GM12872 (cell line): ENCODE measurements at regions not wholly inside any gene's neighbourhood (a gene's known extent, or its start where the extent isn't known, plus 50 kb on each side); places are given as distances from the start of the nearest gene placed in this dataset.

ENCODE experiments used
- TF ChIP-seq, protein P1 (sequence below): IDR thresholded peaks from 3 replicates; pipeline ENCODE4 v1.5.1; 2011; ENCODE audit warnings: low read depth, mild to moderate bottlenecking, low read length, moderate library complexity; ENCODE audit not compliant: insufficient read depth

DNA sequence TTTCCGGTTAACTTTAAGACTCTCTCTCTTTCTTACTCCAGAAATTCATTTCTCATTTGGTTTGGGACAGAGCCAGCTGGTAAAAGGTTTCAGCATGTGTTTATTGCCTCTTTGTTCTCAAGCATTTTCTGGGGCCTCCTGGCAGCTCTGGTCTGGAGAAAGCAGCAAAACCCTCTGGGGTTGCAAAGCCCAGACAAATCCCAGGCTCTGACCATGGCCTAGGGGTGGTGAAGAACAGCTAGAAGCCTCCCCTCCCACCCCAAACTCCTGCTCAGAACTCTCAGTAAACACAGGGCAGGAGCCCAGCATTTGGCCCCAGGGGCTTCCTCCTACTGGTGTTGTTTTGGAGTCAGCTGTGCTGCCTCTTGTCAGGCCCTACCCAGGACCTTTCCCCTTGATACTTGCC is 124.2 kb upstream of the SERP2 start:
- TF ChIP-seq, protein P1, sequence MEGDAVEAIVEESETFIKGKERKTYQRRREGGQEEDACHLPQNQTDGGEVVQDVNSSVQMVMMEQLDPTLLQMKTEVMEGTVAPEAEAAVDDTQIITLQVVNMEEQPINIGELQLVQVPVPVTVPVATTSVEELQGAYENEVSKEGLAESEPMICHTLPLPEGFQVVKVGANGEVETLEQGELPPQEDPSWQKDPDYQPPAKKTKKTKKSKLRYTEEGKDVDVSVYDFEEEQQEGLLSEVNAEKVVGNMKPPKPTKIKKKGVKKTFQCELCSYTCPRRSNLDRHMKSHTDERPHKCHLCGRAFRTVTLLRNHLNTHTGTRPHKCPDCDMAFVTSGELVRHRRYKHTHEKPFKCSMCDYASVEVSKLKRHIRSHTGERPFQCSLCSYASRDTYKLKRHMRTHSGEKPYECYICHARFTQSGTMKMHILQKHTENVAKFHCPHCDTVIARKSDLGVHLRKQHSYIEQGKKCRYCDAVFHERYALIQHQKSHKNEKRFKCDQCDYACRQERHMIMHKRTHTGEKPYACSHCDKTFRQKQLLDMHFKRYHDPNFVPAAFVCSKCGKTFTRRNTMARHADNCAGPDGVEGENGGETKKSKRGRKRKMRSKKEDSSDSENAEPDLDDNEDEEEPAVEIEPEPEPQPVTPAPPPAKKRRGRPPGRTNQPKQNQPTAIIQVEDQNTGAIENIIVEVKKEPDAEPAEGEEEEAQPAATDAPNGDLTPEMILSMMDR, result no peak

DNA sequence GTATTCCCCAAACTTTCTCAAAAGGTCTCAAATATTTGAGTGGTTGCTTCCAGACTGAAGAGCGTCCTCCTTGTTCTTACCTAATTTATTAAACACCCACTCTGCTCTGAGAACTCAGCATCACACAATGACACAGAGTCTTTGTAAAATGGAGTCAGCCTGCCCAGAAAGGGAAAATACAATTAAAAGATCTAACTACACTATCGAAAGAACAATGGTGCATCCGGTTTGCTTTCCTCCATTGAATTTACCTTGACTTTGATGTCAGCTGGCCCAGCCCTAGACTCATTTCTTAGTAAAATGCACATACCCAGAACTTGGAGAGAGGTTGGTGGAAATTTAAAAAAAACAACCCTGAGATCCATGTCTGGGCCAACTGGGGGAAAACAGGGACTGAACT is 120.7 kb upstream of the SERP2 start:
- TF ChIP-seq, protein P1, result no peak

DNA sequence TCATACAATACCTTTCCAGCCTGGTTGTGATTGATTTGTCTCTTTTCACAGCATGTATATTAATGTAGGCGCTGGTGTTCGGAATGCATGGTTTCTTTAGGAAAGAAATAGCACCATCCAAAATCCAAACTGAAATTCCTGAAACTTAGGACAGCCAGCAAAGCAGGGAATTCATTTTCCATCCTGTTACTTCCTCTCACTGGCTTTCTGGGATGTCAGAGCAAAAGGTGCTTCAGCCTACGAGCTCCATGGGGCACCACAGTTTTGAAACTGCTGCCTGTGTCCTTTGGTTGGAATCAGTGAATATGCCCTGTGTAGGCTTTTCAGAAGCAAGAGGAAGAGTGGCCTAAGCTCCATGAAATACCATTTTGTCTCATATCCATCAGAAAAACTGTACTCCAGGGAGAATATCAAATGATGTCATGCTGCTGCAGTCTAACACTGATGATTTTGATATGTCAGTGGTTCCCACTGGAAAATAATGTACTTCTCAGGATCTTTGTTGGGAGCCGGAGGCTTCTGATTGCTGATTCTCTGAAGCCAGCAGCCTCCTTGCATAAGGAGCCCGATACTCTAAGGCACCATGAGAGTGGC is 117.8 kb upstream of the SERP2 start:
- TF ChIP-seq, protein P1, result no peak

DNA sequence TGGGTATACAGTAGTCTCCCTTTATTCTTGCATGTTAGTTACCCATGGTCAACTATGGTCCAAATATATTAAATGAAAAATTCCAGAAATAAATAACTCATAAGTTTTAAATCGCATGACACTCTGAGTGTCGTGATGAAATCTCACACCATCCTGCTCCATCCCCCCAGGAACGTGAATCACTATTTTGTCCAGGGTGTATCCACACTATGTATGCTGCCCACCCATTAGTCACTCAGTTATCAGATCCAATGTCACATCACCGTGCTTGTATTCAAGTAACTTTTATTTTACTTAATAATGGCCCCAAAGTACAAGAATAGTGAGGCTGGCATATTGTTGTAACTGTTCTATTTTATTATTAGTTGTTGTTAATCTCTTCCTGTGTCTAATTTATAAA is 115.8 kb upstream of the SERP2 start:
- TF ChIP-seq, protein P1, result no peak

DNA sequence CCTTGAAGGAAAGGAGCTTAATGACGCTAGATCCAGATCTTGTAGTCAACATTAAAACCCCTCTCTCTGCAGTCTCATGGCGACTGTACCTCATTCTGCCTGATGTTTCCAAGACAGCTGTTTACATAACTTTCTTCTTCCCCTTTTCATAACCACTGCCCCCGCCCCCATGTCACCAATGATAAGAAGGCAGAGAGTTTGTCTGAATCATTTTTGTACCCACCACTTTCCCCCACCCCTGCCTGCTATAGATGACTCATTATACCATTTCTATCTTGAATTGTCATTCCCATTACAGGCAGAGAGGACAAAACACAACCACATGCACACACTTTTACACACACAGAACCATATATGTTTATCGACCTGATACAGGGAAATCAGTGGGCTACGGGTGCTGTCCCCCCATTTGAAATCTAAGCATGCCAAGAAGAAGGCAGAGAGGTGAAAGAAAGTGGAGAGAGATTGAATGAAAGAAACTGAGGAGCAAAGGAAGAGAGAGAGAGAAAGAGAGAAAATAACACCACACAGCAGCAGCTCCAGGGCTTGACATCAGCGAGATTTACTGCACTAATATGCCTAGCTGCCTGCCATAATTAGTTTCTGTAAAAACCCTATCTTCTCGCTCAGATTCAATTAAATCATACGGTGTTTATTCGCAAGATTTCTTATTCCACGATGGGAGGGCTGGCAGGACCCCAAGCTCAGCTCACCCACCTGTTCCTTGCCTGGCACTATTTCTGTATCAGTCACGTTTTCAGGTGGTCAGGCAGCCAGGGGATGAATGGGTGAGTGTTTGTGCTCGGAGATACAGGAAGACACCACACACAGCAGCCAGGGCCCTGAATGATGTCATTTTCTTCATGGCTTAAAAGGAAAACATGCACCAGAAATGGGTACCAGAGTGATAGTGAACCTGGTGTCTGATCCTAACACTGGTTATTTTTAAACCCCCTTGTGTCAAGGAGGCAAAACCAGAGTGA is 114.3 kb upstream of the SERP2 start:
- TF ChIP-seq, protein P1, result no peak

DNA sequence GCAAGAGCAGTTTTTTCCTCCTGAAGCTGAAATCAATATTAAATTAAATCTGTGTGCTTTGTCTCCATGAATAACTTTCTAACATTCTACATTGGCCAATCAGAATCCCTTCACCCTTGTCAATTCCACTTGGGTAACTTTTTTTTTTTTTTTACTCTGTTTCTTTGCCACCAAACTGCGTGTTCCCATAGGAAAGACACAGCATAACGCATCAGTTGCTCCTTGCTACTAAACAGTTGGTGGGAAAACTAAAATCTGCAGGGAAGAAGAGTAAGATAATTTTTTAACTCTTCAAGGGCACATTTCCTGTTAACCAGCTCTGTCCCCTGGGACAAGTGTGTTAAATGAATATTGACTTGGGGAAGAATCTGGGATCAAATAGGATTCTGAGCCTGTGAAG is 113.3 kb upstream of the SERP2 start:
- TF ChIP-seq, protein P1, result no peak

DNA sequence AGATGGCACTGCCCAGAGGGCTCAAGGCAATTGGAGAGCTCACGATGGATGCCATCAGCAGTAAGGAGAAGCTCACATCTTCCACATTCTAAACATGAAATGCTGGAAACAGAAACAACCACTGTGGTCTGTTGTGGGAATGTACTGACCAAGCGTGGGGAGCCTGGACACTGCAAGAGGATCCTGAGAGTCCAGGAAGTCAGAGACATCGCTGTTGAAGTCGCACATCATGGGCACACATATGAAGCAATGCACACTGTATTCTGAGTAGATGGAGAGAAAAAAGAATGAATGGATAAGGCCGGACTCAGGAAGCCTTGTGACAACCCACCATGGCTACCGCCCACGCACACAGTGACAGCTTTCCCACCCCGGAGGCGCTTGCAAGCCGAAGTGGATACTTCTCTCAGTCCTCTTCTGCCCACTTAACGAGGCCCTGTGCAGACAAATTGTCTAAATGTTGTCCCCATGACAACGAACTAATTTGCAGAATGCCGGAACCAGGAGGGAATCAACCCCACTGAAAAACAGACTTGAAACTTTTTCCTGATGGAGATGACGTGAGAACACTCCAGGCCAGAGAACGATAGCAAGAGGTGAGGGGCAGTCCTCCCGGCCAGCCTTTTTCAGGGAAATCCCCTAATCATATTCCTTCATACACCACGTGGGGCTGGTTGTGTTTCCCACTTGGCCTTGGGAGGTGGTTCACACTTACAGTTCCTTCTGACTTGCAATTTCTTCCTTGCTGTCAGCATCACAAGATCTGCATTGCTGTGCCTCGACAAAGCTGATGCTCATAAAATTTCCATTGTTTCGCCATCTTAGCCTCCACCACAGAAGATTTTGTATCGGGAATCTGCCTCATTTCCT is 109.6 kb upstream of the SERP2 start:
- TF ChIP-seq, protein P1, result no peak
